Epithelial cell of proximal tubule (primary cell): ENCODE measurements at regions not wholly inside any gene's neighbourhood (a gene's known extent, or its start where the extent isn't known, plus 50 kb on each side); places are given as distances from the start of the nearest gene placed in this dataset.

ENCODE experiments used
- DNase-seq: peaks from one replicate; pipeline ENCODE4 v3.0.0-alpha.2; 2011; ENCODE audit warnings: low read depth
- H3K4me3 ChIP-seq: 2 replicates; pipeline ENCODE4 v1.5.1; 2011; ENCODE audit warnings: low read depth, mild to moderate bottlenecking, low read length
- TF ChIP-seq, protein P1 (sequence below): conservative IDR thresholded peaks from 2 replicates; pipeline ENCODE4 v1.5.1; 2012; ENCODE audit warnings: low read depth, mild to moderate bottlenecking, low read length

DNA sequence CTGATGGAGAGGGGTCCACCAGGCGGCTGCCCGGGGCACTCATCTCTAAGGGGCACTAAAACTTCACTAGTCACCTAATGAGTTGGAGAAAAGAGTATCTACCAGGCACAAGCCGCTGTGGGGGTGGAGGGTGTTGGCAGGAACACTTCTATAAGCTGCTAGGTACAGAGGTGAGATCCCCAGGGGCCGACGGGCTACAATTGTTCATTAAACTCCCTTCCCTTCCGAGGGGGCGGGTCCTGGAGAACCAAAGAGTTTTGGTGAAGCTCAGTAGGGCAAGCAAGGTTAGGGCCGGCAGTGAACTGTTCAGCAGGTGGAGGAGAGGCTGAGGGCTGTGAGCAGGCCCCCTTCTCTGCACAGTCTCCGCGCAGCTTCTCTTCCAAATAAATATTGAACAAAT is 78.7 kb upstream of the ARAP3 start:
- TF ChIP-seq, protein P1, sequence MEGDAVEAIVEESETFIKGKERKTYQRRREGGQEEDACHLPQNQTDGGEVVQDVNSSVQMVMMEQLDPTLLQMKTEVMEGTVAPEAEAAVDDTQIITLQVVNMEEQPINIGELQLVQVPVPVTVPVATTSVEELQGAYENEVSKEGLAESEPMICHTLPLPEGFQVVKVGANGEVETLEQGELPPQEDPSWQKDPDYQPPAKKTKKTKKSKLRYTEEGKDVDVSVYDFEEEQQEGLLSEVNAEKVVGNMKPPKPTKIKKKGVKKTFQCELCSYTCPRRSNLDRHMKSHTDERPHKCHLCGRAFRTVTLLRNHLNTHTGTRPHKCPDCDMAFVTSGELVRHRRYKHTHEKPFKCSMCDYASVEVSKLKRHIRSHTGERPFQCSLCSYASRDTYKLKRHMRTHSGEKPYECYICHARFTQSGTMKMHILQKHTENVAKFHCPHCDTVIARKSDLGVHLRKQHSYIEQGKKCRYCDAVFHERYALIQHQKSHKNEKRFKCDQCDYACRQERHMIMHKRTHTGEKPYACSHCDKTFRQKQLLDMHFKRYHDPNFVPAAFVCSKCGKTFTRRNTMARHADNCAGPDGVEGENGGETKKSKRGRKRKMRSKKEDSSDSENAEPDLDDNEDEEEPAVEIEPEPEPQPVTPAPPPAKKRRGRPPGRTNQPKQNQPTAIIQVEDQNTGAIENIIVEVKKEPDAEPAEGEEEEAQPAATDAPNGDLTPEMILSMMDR, result no peak
- no peak for DNase-seq

DNA sequence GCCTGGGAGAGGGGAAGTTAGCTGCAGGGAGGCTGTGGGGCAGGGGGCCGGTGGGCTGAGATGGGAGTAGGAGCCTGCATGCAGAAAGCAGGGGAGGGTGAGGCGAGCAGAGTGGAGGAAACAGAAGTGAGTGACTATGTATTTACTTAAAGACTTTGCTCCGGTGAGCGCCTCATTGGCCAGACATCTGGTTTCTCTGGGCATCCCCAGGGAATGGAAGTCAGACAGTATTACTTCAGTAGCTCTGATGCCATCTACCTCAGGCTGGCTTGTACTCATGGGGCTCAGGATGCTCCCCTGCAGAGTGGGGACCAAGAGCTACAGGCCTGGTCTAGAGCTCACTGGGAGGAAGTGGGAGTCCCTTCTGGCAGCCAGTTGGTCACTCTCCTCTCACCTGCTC is 78.2 kb upstream of the ARAP3 start:
- TF ChIP-seq, protein P1, result no peak
- no peak overlapping the region for H3K4me3 ChIP-seq
- no peak for DNase-seq

More for the DNA sequence above, 78.7 kb upstream of the ARAP3 start:
- no peak overlapping the region for H3K4me3 ChIP-seq

DNA sequence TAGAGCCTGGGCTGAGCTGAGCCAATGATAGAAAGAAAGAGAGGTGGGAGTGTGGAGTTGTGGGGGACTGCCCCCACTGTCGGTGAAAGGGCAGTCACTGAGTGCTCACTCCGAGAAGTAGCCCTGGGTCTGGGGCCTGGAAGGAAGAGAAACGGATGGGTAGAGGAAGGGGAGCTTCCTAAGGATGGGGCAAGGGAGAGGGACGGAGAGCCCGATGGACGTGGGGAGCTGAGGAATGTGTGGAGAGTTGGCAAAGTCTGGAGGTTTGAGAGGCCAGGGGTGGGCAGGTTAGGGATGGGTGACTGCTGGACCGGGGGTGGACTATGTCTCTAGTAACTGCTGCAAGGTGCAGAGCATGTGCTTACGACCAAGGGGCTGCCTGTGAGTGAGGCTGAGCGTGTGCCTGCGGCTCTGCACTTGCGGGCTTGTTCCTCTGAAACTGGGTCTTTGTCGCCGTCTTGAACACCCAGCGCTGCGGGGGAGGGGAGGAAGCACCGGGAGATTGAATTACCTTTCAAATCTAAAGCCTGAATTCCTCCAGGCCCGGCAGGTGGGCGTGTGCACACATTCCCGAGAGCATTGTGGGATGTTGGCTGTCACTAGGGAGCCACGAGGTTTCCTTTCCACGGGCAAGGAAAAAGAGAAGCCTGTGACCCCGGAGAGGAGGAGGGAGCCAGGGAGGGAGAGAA is 76.4 kb upstream of the ARAP3 start:
- no peak for DNase-seq
- H3K4me3 ChIP-seq, result no peak overlapping the region
- TF ChIP-seq, protein P1, result no peak

DNA sequence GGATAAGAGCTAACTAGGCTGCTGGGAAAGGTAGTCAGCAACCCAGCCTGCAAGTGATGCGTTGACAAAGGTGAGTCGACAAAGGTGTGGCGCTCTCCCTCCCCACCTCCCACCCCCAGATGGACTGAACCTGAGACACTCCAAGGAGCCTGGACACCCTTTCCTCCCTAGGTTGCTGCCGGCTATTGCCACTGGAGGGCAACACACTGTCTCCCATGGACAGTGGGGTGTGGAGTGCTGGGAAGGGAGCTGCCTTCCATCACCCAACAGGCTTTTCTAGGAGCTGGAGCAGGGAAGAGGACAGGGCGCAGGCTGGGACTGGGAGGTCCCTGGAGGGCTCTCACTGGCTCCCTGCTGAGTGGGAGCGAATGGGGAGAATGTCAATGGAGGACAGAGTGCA is 75.4 kb upstream of the ARAP3 start:
- no peak for DNase-seq
- no peak overlapping the region for H3K4me3 ChIP-seq
- TF ChIP-seq, protein P1, result peak; percentile 76

DNA sequence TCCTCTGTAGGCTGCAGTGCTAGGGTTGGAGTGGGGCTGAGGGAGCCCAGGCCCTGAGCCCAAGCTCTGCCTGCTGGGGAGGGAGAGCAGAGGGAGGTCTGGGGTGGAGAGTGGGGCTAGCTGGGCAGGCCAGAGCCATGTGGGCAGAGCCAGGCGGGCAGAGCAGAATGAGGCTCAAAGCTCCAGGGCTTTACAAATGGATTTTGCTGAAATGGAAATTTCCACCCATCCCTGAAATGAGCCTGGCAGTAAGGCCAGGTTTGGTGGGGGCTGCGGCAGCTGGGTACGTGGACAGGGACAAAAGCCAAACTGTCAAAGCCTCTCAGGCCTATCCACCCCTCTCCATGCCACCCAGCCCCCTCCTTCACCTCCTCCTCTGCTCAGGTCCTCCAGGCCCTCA is 74.2 kb upstream of the ARAP3 start:
- H3K4me3 ChIP-seq, result no peak overlapping the region
- DNase-seq, result no peak
- TF ChIP-seq, protein P1, result no peak

DNA sequence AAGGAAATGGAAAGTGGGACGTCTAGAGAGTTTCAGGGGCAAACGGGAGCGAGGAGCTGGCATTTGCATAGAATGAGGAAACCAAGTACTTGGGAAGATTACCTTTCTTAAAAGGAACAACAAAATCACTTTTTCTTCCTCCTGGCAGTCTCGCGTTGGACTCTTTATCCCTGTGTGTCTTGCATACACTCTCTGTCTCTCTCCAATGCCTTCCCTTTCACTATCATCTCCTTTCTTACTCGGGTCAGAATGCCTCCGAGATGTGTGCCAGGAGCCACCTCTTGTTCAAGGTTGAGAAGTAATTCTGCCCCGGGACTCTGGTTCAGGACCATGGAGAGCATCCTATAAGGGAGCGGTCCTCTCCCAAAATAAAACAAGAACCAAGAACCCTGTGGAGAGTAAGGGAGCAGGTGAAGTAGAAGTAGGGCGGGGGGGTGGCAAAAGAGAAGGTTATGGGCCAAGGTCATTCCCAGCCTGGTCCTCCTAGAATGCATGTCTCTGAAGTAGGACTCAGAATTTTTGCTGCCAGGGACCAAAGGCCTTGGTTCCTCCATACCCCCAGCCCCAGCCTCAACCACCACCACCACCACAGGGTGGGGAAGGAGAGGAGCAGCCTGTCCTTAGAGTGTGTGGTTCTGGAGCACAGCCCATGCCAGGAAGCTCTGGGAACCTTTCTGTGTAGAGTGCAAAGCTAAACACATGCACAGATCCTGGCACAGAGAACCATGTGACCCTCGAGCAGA is 72.1 kb upstream of the ARAP3 start:
- TF ChIP-seq, protein P1, result no peak
- DNase-seq, result no peak

More for the DNA sequence above, 72.1 kb upstream of the ARAP3 start:
- H3K4me3 ChIP-seq, result no peak overlapping the region
